ENCODE measurements at regions not wholly inside any gene's neighbourhood (a gene's known extent, or its start where the extent isn't known, plus 50 kb on each side); places are given as distances from the start of the nearest gene placed in this dataset.

DNA sequence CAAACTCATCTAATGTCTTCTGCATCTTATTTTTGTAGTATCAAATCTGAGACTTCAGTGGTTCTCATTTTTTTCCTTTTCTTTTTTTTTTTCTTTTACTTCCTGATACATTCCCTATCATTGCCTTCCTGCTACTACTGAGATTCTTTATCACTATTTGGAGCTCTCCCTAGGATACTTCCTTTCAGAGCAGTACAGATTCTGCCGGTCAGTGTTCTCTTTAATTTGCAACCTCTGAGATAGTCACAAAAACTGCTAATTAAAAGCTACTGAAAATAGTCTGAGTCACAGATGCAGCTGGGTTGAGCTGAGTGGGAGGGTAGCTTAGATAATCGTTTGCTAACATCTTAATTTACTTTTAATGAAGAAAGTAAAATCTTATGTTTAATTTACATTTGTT, 1279.7 kb downstream of the ARAP2 start:
- TF ChIP-seq, protein P1, sequence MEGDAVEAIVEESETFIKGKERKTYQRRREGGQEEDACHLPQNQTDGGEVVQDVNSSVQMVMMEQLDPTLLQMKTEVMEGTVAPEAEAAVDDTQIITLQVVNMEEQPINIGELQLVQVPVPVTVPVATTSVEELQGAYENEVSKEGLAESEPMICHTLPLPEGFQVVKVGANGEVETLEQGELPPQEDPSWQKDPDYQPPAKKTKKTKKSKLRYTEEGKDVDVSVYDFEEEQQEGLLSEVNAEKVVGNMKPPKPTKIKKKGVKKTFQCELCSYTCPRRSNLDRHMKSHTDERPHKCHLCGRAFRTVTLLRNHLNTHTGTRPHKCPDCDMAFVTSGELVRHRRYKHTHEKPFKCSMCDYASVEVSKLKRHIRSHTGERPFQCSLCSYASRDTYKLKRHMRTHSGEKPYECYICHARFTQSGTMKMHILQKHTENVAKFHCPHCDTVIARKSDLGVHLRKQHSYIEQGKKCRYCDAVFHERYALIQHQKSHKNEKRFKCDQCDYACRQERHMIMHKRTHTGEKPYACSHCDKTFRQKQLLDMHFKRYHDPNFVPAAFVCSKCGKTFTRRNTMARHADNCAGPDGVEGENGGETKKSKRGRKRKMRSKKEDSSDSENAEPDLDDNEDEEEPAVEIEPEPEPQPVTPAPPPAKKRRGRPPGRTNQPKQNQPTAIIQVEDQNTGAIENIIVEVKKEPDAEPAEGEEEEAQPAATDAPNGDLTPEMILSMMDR (IDR thresholded peaks at IDR 0.05): no peak
- TF ChIP-seq ZFX (IDR thresholded peaks at IDR 0.05; ENCODE audit: borderline replicate concordance): no peak

Measured in 22Rv1 (cell line).